Tibial nerve (tissue), 4 donors: ENCODE measurements at regions not wholly inside any gene's neighbourhood (a gene's known extent, or its start where the extent isn't known, plus 50 kb on each side); places are given as distances from the start of the nearest gene placed in this dataset.
"Not testable (repeated sequence)": the region's sequence is repeated elsewhere in the genome, so short reads cannot be mapped to it uniquely, and the experiment has no call there.

Experiments used
- DNase-seq, 2 donors: peaks; one replicate each; pipeline ENCODE4 v3.0.0-alpha.2; 2019; ENCODE audit warnings: low spot score in 2 of 2
- H3K27ac ChIP-seq, 4 donors: fragments of 200-600 bp; sonication (generic) in 3 of 4; one replicate each; pipeline ENCODE4 v1.5.1; 2017 to 2019; ENCODE audit warnings: mild to moderate bottlenecking in 1 of 4
- H3K27me3 ChIP-seq, 2 donors: fragments of 200-600 bp; sonication (generic) in 1 of 2; one replicate each; pipeline versions ENCODE4 v1.5.1 to v1.6.0; 2017 to 2019
- H3K36me3 ChIP-seq, 3 donors: fragments of 200-600 bp; sonication (generic); one replicate each; pipeline ENCODE4 v1.5.1; 2018 to 2019
- H3K4me1 ChIP-seq, 4 donors: fragments of 200-600 bp; sonication (generic) in 3 of 4; one replicate each; pipeline ENCODE4 v1.5.1; 2017 to 2019
- H3K4me3 ChIP-seq, 4 donors: fragments of 200-600 bp; sonication (generic) in 3 of 4; one replicate each; pipeline ENCODE4 v1.5.1; 2017 to 2019; ENCODE audit warnings: mild to moderate bottlenecking in 1 of 4, moderate library complexity in 1 of 4
- H3K9me3 ChIP-seq, 4 donors: fragments of 200-600 bp; sonication (generic) in 3 of 4; one replicate each; pipeline ENCODE4 v1.5.1; 2017 to 2019
- EP300 ChIP-seq, 2 donors: sonication (generic); formaldehyde crosslinking; IDR thresholded peaks; one replicate each; pipeline ENCODE4 v1.6.1; 2017; ENCODE audit warnings: antibody characterized with exemption in 2 of 2, mild to moderate bottlenecking in 1 of 2
- POLR2A ChIP-seq, 2 donors: fragments of 450-650 bp; IDR thresholded peaks; one replicate each; pipeline ENCODE4 v1.6.1; 2017; ENCODE audit warnings: antibody characterized with exemption in 2 of 2, mild to moderate bottlenecking in 2 of 2, moderate library complexity in 2 of 2
- WGBS, 2 donors: methylation state at CpG; one replicate each; pipeline ENCODE4 v1.1.5; 2018; 5-methylcytosine and 5-hydroxymethylcytosine counted together
- TF ChIP-seq, protein P1 (sequence below), 5 experiments: fragments of 200-600 bp in 3 of 5; fragments of 450-650 bp in 2 of 5; sonication (generic) in 3 of 5; IDR thresholded peaks; one replicate each; pipeline ENCODE4 v1.5.1; 2016 to 2019; ENCODE audit warnings: antibody characterized with exemption in 5 of 5, mild to moderate bottlenecking in 3 of 5, moderate library complexity in 2 of 5

GRCh38 chr1:221527302-221527701 lies 214.6 kb downstream of the DUSP10 start:
- 70 to 75% methylated on average over 3 of the region's 3 CpGs for WGBS, 2 donors

GRCh38 chr1:221527886-221528624 lies 213.8 kb downstream of the DUSP10 start:
- H3K9me3 ChIP-seq = no peaks in the 10 kb centered on the region
- DNase-seq = no peak
- TF ChIP-seq POLR2A (IDR thresholded peaks at IDR 0.05) (no peak), EP300 (IDR thresholded peaks at IDR 0.05) (no peak)
- TF ChIP-seq, protein P1, sequence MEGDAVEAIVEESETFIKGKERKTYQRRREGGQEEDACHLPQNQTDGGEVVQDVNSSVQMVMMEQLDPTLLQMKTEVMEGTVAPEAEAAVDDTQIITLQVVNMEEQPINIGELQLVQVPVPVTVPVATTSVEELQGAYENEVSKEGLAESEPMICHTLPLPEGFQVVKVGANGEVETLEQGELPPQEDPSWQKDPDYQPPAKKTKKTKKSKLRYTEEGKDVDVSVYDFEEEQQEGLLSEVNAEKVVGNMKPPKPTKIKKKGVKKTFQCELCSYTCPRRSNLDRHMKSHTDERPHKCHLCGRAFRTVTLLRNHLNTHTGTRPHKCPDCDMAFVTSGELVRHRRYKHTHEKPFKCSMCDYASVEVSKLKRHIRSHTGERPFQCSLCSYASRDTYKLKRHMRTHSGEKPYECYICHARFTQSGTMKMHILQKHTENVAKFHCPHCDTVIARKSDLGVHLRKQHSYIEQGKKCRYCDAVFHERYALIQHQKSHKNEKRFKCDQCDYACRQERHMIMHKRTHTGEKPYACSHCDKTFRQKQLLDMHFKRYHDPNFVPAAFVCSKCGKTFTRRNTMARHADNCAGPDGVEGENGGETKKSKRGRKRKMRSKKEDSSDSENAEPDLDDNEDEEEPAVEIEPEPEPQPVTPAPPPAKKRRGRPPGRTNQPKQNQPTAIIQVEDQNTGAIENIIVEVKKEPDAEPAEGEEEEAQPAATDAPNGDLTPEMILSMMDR (IDR thresholded peaks at IDR 0.05) = no peak
- no peaks in the 10 kb centered on the region for H3K4me1 ChIP-seq
- H3K27ac ChIP-seq = no peak overlapping the region
- 79% methylated on average over 3 of the region's 3 CpGs for WGBS, 2 donors
- H3K4me3 ChIP-seq = no peak overlapping the region
- H3K27me3 ChIP-seq = no peaks in the 10 kb centered on the region
- H3K36me3 ChIP-seq = no peaks in the 10 kb centered on the region

More at GRCh38 chr1:221527302-221527701, 214.6 kb downstream of the DUSP10 start:
- no peaks in the 10 kb centered on the region for H3K9me3 ChIP-seq
- H3K27ac ChIP-seq = no peak overlapping the region
- DNase-seq = no peak
- H3K36me3 ChIP-seq = no peaks in the 10 kb centered on the region
- no peak for TF ChIP-seq EP300 (IDR thresholded peaks at IDR 0.05)
- no peak overlapping the region for H3K4me3 ChIP-seq
- no peaks in the 10 kb centered on the region for H3K27me3 ChIP-seq
- no peaks in the 10 kb centered on the region for H3K4me1 ChIP-seq

DNA sequence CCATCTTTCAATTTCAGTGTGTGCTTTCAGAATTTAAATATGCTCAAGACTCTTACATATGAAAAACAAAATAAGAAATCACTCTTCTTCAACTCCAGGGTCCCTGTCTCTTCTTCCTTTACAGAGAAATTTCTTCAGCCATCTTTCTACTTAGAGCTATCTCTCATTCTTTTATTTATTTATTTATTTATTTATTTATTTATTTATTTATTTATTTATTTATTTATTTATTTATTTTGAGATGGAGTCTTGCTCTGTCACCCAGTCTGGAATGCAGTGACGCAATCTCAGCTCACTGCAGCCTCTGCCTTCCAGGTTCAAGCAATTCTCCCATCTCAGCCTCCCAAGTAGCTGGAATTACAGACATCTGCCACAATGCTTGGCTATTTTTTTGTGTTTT lies 211.7 kb downstream of the DUSP10 start:
- WGBS, 2 donors = 88 to 100% methylated on average over 1 of the region's 1 CpG

GRCh38 chr1:221530791-221531190 lies 211.1 kb downstream of the DUSP10 start:
- H3K36me3 ChIP-seq = no peaks in the 10 kb centered on the region
- H3K4me1 ChIP-seq = no peaks in the 10 kb centered on the region
- H3K4me3 ChIP-seq = no peak overlapping the region
- no peak overlapping the region for H3K27ac ChIP-seq
- no peak for TF ChIP-seq POLR2A (IDR thresholded peaks at IDR 0.05)
- TF ChIP-seq, protein P1 (IDR thresholded peaks at IDR 0.05) = no peak
- TF ChIP-seq EP300 (IDR thresholded peaks at IDR 0.05) = no peak
- no peaks in the 10 kb centered on the region for H3K27me3 ChIP-seq
- H3K9me3 ChIP-seq = no peaks in the 10 kb centered on the region
- DNase-seq = no peak

More for the DNA sequence above, 211.7 kb downstream of the DUSP10 start:
- not testable (repeated sequence) for H3K27me3 ChIP-seq, H3K9me3 ChIP-seq, H3K4me1 ChIP-seq, H3K36me3 ChIP-seq, DNase-seq, H3K4me3 ChIP-seq, H3K27ac ChIP-seq

- WGBS, 2 donors = 88 to 94% methylated on average over 5 of the region's 5 CpGs
- H3K36me3 ChIP-seq = no peaks in the 10 kb centered on the region
- no peak overlapping the region for H3K4me3 ChIP-seq
- no peaks in the 10 kb centered on the region for H3K9me3 ChIP-seq
- no peak for DNase-seq
- TF ChIP-seq POLR2A (IDR thresholded peaks at IDR 0.05) = no peak
- TF ChIP-seq, protein P1 (IDR thresholded peaks at IDR 0.05) = no peak
- TF ChIP-seq EP300 (IDR thresholded peaks at IDR 0.05) = no peak
- no peak overlapping the region for H3K27ac ChIP-seq
- H3K27me3 ChIP-seq = no peaks in the 10 kb centered on the region
- no peaks in the 10 kb centered on the region for H3K4me1 ChIP-seq
These were observed 209.7 kb downstream of the DUSP10 start for GRCh38 chr1:221532071-221532773.

DNA sequence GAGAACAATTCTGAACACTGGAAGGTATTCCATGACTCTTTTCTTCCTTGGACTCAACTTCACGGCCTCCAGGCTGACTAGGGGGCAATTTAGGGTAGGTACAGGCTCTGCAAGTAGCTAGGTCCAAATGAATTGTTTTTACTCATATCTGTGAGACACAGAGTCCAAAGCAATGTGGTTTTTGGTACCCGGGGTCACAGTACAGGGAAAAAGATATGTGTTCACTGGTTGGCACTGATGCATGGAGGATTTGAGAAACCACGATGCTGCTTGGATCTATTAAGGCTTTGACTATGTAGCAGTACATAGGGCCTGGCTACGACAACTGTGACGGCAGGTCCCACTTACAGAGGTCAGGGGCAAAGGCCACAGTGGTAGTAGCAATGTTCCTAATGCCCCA lies 200.6 kb downstream of the DUSP10 start:
- TF ChIP-seq POLR2A (IDR thresholded peaks at IDR 0.05) (no peak), EP300 (IDR thresholded peaks at IDR 0.05) (no peak)
- TF ChIP-seq, protein P1 (IDR thresholded peaks at IDR 0.05) = no peak
- no peak for DNase-seq
- Histone ChIP-seq H3K27me3 (no peaks in the 10 kb centered on the region), H3K4me3 (no peak overlapping the region), H3K4me1 (no peaks in the 10 kb centered on the region), H3K36me3 (no peaks in the 10 kb centered on the region), H3K9me3 (no peaks in the 10 kb centered on the region), H3K27ac (no peak overlapping the region)
- 72 to 84% methylated on average over 5 of the region's 5 CpGs for WGBS, 2 donors
